NCI-H1417 (cell line): ENCODE measurements at regions not wholly inside any gene's neighbourhood (a gene's known extent, or its start where the extent isn't known, plus 50 kb on each side); places are given as distances from the start of the nearest gene placed in this dataset.

Experiments used
- DNase-seq, 3 experiments: peaks; one replicate each; lab custom pipeline; 2025; lab: John Stamatoyannopoulos, UW

GRCh38 chr5:58300346-58300895, 159.5 kb downstream of the PLK2 start:
- DNase-seq = no peak

DNA sequence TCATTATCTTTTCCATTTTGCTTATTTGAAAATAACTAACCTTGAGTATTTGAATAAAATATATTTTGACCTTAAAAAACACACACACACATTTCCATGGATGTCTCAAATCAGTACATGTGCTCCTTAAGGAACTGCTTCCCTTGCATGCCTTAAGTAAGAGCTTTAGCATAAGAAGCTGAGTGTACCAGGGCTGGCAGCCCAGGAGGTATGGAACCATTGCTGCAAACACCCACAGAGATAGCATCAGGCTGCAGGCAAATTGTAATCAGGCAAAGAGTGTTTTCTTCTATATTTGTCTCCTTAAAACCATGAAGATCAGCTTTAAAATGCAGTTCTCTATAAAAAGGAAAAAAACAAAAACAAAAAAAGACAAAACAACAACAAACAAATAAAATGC, 160.6 kb downstream of the PLK2 start:
- no peak for DNase-seq

GRCh38 chr5:58294598-58295305, 165.1 kb downstream of the PLK2 start:
- DNase-seq = no peak

DNA sequence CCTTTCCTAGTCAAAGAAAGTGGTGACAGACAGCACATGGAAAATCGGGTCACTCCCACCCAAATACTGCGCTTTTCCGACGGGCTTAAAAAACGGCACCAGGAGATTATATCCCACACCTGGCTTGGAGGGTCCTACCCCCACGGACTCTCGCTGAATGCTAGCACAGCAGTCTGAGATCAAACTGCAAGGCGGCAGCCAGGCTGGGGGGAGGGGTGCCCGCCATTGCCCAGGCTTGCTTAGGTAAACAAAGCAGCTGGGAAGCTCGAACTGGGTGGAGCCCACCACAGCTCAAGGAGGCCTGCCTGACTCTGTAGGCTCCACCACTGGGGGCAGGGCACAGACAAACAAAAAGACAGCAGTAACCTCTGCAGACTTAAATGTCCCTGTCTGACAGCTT, 171.6 kb downstream of the PLK2 start:
- DNase-seq = peak in 2 of 3 experiments; percentile 11 to 30

- no peak for DNase-seq
Measured at GRCh38 chr5:58286741-58287140, 173.1 kb downstream of the PLK2 start.

GRCh38 chr5:58285900-58286299, 174.0 kb downstream of the PLK2 start:
- no peak for DNase-seq

GRCh38 chr5:58284886-58285285, 175.0 kb downstream of the PLK2 start:
- no peak for DNase-seq

DNA sequence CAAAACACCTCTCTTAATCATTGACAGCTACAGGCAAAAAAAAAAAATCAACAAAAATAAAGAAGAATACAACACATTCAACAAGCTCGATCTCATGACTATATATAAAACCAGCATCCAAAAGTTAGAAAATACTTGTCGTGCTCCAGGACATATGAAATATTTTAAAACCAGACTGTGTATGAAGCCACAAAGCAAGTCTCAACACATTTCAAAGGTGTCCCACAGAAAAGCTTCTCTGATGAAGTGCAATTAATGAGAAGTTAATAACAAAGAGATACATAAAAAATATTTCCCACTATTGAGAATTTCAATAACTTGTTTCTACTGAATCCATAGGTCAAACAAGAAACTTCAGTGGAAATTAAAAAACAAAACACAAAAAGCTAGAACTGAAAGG, 178.7 kb downstream of the PLK2 start:
- DNase-seq = no peak

- no peak for DNase-seq
Measured at GRCh38 chr5:58279259-58279658, 180.6 kb downstream of the PLK2 start.

DNA sequence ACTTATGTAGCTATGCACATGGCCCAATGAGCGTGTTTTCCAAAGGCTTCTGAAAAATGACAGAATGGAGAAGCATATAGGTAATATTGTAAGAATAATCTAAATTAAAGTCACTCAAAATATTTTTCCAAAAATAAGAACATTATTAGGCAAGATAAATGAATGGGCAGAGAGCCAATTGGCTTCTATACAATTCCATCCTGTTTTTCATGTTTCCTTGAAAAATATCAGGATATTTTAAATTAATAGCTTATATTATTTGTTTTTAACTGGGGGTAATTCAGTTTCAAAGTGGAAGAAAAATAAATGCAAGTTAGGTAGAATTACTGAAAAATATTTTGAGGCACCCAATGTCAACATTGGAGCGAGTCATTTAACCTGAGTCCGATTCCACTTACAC, 183.5 kb downstream of the PLK2 start:
- DNase-seq = no peak

DNA sequence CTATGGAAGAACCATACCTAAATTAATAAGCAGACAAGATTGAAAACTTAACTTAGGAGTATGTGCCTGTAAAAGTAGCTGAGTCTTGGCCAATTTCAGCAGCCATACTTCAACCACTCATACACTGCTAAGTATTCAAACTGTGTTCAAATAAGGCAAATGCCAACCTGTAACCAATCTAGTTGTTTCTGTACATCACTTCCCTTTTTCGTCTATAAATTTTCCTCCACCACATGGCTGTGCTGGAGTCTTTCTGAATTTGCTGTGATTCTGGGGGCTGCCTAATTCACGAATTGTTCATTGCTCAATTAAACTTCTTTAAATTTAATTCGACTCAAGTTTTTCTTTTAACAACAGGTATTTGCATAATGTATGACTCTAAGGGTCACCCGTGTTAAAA, 184.4 kb downstream of the PLK2 start:
- no peak for DNase-seq

GRCh38 chr5:58274191-58274590, 185.7 kb downstream of the PLK2 start:
- no peak for DNase-seq

DNA sequence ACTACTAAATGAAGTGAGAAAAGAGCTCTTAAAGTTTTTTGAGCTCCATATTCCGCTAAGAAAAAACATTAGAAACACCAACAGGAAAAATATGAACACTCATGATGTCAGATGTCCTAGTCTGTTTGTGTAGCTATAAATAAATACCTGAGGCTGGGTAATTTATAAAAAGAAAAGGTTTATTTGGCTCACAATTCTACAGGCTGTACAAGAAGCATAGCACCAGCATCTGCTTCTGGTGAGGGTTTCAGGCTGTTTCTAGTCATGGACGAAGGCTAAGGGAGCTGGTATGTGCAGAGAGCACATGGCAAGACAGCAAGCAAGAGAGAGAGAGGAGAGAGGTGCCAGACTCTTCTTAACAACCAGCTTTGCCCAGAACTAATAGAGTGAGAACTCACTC, 186.2 kb downstream of the PLK2 start:
- no peak for DNase-seq

DNA sequence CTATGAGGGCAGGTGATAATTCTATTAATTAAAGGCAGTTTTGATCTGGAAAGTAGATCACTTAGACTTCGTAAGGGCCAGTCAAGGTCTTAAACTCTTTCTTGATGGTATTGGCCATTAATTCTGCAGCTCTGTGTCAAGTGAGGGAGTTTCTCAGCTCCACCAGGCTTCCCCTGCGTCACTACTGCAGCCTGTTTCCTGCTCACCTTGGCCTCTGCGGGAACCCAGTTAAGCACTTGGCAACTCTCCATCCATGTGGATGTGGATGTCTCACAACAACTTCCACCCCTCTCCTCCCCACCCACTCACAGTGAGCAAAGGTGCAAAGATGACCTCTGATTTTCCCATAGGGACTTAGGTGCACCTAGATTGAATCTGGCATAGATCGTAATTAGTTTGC, 191.6 kb downstream of the PLK2 start:
- no peak for DNase-seq

GRCh38 chr5:58266402-58266801, 193.5 kb downstream of the PLK2 start:
- no peak for DNase-seq

- DNase-seq = no peak
Measured at GRCh38 chr5:58265246-58265930, 194.5 kb downstream of the PLK2 start.

GRCh38 chr5:58264276-58264675, 195.6 kb downstream of the PLK2 start:
- DNase-seq = no peak

GRCh38 chr5:58263296-58263695, 196.6 kb downstream of the PLK2 start:
- DNase-seq = no peak

GRCh38 chr5:58262226-58262625, 197.7 kb downstream of the PLK2 start:
- no peak for DNase-seq

- DNase-seq = no peak
Measured at GRCh38 chr5:58261605-58262004, 198.3 kb downstream of the PLK2 start.

DNA sequence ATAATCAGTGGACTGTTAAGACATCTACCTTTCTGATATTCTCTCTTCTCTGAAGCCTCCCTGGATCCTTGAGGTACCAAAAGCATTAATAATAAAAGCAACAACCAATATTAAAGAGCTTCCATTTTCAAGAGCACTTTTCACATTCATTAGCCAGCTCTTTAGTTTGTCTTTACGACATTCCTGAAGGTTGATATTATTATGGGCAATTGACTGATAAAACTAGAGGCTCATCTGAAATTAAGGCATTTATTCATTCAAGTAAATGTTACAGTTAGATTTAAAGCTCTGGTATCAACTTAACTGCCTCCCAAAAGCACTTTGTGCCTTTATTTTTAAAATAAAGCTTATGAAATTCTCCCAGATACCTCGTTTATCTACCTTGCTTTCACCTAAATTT, 199.6 kb downstream of the PLK2 start:
- no peak for DNase-seq

- no peak for DNase-seq
Measured at GRCh38 chr5:58259685-58260152, 200.2 kb downstream of the PLK2 start.

- DNase-seq = no peak
Measured at GRCh38 chr5:58258984-58259684, 200.8 kb downstream of the PLK2 start.
